Colon (tissue), 2 donors: ENCODE measurements at regions not wholly inside any gene's neighbourhood (a gene's known extent, or its start where the extent isn't known, plus 50 kb on each side); places are given as distances from the start of the nearest gene placed in this dataset.
"Not testable (repeated sequence)": the region's sequence is repeated elsewhere in the genome, so short reads cannot be mapped to it uniquely, and the experiment has no call there.

ENCODE experiments used
- FAIRE-seq: peaks from 2 replicates; lab custom pipeline; 2012; peaks lifted over from hg19 to GRCh38; lab: Jason Lieb, UNC
- donor health status: control.
- donor health status: control.

DNA sequence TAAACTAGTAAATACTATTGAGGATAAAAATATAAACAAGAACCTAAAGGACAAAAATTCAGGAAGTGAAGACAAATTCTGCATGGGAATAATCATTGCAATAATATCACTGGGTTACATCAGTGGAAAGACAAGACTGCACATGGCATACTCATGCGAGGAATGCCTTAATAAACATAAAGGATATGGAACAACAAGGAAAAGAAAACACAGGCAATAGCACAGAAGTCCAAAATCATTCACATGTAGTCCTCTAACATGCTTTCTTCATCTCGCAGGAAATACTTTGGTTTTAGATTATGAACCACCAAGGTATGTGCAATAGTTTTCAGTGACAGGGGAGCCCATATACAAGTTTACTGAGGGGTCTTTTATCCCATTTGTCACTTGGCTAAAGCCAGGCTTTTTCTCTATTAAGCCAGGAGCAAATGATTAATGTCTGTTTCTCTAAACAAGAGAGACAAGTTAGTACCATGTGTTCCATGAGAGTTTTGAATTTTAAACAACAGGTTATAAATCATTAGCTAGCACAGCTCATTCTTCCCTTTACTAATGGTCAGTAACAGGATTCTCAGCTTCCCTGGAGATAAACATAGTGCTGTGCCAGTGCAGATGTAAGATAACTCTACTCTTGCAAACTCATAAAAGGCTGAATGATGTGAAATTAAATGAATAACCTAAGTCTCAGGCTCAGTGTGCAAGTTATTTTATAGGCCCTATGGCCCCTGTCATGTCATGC is 353.6 kb upstream of the FSIP2 start:
- no peak for FAIRE-seq

DNA sequence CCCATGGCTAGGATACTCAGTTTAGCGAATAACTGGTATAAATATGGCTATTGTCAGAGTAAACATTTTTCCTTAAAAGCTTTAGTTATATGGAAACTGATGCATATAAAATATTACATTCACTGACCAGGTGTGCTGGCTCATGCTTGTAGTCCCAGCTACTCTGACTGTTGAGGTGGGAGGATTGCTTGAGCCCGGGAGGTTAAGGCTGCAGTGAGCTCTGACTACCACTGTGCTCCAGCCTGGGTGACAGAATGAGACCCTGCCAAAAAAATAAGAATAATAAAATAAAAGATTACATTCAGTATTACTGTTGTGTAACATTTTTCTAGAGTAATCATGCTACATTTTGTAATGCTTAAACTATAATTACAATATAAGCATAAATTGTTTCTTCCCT is 350.4 kb upstream of the FSIP2 start:
- FAIRE-seq: no peak

DNA sequence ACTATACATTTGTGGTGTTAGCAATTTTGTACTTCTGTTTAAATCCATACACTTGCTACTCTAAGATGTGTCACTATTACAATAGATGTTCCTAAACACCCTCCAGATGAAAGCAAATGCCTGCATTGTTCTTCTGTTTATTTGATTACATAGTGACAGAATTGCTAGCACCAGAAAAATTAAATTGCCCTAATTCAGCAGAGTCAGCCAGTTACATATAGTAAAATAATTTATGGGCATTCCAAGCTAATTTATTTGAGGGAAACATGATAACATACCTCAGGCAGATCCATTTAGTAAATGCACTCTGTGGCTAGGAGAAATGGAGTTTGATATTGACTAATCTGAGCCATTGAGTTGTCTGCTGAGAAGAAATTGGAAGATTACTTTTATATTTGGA is 347.1 kb upstream of the FSIP2 start:
- FAIRE-seq: no peak

DNA sequence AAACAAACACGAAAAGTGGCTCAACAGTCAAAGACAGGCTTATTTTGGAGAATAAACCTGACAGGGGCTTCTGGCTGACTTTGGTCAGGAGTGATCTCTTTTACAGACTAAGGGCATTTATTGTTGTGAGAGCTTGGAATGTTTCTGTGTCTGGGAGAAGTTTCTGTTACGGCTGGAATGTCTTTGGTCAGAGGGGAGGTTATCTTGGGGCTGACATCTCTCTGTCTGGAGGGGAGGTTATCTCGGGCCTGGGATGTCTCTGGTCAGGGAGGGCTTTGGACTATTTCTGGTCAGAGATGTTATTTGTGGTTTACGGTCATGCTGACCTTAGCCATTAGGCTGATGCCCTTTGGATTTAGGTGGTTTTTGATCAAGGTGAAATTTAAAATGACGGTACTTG is 345.5 kb upstream of the FSIP2 start:
- no peak for FAIRE-seq

DNA sequence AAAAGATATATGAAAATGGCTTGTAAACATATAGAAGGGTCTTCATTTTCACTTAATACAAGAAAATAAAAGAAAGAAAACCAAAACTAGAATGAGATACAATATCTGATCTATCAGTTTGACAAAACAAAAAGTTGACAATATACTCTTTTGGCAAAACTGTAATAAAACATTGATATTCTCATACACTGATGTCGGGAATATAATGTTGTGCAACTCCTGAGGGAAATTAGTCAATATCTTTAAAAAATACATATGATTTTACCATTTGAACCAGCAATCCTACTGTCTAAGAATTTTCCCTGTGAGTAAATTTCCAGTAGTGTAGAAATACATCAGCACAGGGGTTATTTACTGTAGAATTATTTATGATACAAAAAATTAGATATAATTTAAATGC is 336.1 kb upstream of the FSIP2 start:
- no peak for FAIRE-seq

DNA sequence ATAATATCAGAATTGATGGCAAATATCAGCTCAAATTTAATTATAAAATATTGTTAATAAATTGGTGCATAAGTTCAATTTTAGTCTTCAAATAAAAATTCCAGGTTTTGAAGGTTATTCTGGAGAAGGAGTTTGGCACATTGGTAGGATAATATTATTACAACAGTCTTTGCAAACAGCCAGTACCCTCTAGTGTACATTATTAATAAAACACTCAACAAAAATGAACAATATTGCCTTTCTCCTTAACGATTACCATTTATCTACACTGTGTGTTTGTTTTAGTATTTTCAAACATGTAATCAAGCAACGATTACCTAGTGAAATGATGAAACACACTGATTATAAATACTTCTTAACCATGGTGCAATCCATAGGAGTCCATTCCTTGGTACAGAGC is 334.0 kb upstream of the FSIP2 start:
- no peak for FAIRE-seq

DNA sequence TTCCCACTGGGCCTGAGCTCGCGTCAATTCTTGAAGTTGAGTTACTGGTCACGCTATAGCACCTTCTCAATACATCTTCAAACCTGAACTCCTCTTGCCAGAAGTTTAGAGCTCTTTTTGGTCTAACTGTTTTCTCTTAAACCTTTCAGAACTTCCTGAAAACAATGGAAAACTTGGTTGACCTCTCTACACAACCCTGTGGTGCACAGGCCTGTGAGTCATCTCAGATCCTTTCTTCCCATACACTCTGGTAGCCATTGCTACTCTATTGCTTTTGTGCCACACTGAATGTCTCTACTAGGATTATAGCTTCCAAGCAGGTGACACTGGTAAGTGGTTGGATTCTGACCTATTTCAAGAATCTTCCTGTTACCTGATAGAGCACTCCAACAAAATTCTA is 321.5 kb upstream of the FSIP2 start:
- FAIRE-seq: no peak

DNA sequence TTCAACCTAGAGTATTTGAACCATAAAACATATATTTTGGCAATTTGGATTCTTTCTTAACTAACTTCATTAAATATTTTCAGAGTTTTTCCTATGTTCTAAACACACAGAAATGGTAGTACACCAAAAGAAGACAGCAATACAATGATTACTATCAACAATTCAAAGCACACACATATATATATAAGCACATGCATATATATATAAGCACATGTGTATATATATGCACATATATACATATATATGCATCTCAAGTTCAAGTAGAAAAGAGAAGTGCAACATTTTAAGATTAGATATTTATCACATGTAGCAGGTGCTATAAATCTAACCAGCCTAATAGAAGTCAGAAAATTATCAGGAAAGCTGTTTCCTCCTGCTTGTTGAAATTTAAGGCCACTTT is 320.9 kb upstream of the FSIP2 start:
- no peak for FAIRE-seq

DNA sequence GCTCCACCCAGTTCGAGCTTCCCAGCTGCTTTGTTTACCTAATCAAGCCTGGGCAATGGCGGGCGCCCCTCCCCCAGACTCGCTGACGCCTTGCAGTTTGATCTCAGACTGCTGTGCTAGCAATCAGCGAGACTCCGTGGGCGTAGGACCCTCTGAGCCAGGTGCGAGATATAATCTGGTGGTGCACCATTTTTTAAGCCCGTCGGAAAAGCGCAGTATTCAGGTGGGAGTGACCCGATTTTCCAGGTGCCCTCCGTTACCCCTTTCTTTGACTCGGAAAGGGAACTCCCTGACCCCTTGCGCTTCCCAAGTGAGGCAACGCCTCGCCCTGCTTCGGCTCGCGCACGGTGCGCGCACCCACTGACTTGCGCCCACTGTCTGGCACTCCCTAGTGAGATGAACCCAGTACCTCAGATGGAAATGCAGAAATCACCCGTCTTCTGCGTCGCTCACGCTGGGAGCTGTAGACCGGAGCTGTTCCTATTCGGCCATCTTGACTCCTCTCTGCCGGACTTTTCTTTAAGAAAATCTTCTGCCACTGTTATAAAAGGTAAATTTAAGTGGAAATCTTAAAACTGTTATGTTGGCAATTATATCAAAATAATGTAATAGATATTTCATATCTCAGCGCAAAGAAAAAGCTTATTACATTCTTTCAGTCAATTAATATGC is 313.5 kb upstream of the FSIP2 start:
- FAIRE-seq: not testable (repeated sequence)

DNA sequence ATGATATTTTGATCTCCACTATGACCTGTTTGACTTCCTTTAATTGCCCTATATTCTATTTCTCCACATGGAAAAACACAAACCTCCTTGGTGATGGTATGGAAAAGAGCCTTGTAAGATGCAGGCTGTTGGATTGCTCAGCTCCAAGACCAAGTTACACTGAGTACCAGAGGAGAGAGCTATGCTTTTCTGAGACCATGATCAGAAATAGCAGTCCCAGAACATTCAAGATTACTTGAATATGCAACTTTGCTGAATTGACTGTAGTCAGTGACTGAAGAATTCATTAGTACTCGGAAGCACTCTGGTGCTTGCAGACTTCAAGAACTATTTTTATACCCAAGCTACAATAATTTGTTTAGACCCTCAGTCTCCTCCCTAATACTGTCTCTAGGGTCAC is 310.6 kb upstream of the FSIP2 start:
- no peak for FAIRE-seq

DNA sequence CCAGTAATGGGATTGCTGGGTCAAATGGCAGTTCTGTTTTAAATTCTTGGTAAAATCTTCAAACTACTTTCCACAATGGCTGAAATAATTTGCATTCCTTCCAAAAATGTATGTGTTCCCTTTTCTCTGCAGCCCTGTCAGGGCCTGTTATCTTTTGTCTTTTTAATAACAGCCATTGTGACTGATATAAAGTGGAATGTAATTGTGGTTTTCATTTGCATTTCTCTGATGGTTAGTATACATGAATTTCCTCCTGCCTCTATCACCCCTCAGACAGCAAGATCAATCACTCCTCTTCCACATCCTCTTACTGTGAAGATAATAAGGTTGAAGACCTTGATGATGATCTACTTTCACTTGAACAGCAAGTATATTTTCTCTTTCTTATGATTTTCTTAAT is 304.8 kb upstream of the FSIP2 start:
- FAIRE-seq: no peak

DNA sequence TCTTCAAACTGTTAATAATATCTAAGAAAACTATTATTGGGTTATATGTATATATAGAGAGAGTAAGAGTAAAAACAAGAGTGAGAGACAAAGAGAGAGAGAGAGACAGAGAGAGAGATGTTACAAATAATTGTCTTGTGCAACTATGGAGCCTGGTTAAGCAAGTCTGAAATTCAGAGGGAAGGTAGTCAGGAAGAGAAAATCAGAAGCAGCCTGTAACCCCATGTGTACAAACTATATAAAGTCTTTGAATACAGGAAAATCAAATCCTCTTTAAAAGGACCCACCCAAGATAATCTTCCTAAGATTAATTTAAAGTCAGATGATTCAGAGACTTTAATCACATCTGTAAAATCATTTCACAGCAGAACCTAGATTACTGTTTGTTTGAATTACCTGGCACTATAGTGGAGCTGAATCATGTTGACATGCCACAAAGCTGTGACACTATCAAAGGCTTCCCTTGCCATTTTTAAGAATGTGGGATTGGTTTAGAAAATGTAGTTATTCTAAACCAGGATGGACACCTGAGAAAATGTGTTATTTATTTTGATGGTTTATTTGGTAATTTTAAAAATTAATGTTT is 301.7 kb upstream of the FSIP2 start:
- no peak for FAIRE-seq

DNA sequence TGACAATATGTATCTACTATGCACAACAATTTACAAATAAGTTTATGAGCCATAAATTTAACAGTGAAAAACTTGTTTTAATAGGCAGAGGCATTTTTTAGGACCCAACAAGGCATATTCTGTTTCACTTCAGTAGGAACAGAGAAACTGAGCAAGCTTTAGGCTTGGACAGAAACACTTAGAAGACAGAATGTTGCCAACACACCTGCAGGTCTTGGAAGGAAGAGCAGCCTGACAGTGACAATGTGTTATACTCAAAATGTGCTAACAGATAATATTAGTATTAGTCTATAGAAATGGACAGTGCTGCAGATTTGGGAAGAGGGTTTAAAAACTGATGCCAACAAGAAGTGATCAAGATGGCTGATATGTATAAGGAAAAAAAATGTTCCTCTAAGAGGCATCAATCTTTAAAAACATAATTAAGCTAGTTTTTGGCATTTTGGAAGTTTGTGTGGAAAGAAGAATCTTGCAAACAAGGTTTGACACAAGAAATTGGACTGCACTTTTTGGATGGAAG is 297.1 kb upstream of the FSIP2 start:
- FAIRE-seq: no peak

DNA sequence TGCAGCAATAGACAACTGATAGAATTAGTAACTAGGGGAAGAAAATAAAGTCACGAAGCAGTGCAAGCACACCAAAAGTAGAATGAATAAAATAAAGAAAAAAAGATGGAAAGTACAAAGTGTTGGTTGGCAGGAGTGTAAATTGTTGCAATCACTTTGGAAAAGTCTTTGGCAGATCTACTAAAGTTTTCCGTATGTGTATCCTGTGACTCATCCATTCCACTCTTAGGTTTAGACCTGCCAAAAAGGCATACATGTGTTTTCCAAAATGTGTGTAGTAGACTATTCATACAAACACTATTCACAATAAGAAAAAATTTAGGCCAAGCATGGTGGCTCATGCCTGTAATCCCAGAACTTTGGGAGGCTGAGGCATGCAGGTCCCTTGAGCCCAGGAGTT is 282.1 kb upstream of the FSIP2 start:
- no peak for FAIRE-seq

DNA sequence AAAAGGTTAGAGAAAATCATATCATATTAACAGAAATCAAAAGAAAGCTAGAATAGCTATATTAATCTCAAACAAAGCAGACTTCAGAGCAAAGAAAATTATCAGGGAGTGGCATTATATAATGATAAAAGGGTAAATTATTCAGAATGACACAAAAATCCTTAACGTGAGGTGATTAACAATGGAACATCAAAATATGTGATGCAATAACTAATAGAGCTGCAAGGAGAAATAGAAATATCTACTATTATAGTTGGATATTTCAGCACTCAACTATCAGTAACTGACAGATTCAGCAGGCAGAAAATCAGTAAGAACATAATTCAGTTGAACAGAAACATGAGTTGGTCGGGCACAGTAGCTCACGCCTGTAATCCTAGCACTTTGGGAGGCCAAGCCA is 275.1 kb upstream of the FSIP2 start:
- FAIRE-seq: no peak

DNA sequence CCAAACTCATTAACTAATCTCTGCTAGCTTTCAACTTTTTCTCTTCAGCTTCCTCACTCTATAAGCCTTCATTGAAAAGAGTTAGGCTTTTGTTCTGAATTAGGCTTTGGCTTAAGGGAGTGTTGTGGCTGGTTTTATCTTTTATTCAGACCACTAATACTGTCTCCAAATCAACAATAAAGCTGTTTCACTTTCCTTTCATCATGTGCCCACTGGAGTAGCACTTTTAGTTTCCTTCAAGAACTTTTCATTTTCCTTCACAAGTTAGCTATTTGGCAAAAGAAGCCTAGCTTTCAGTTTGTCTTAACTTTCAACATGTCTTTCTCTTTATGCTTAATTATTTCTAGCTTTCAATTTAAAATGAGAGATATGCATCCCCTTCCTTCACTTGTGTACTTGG is 271.7 kb upstream of the FSIP2 start:
- no peak for FAIRE-seq

DNA sequence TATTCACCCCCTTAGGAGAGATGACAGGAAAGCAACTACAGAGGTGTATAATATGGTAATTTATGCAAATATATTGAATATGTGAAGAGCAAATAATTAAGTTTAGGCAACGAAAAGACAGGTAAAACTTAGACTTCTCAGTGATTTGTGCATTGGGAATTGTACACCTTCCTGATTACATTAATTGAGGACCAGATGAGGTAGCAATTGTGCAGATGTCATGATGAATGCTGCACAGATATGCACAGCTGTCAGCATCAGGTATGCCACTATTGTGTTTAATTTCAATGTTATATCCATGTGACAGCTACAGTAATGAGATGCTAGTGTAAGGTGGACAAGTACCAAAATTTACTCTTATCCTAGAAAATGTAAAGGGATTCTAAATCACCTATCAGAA is 267.2 kb upstream of the FSIP2 start:
- no peak for FAIRE-seq

DNA sequence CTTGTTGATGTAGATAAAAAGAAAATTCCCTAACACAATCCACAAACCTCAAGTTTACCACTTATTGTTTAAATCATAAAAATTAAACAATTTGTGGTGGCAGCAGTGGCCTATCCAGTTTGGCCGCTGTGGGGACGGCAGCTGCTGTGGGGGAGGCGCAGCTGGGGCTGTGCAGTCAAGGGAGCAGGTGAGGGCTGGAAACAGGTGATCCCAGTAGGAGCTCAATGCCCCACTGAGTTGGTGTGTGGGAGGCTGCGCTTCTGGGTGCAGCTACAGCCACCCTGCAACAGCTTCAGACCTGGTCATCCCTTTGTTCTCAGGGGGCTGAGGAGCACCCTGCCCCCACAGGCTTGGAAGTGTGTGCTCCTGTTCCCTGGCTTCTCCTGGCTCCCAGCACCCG is 266.0 kb upstream of the FSIP2 start:
- no peak for FAIRE-seq

DNA sequence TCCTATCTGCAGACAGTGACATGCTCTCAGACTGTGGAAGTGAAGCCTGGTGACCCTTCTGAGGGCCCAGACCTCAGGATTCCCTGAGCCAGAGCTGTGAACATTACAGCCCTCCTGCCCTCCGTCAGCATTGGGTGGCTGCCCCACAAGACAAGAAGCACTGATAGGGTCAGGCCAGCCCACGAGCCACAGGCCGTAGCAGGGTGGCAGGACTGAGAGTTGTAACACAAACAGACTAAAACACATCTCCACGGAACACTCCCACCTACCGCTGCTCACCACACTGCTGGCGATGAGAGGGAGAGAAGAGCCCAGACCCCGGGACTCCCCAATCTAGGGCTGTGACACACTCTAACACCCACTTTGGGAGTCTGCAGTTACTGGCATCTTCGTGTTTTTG is 264.8 kb upstream of the FSIP2 start:
- no peak for FAIRE-seq

DNA sequence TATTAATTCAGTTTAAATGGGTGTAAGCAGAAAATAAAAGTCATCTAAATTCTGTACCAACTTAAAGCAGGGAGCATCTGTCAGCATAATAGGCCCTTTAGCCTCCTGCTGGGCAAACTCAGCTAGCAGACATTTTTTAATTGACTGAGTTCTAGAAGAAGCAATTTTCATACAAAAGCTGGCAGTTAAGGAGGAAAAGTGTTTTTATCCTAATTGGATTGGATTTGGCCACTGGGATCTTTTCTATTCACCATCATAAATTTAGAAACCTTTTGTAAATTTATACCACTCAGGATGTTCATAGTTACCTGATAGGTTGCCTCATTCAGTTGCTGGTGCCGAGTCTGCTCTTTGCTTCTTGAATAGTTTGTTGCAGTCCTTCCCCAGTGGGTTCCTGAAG is 262.7 kb upstream of the FSIP2 start:
- no peak for FAIRE-seq

DNA sequence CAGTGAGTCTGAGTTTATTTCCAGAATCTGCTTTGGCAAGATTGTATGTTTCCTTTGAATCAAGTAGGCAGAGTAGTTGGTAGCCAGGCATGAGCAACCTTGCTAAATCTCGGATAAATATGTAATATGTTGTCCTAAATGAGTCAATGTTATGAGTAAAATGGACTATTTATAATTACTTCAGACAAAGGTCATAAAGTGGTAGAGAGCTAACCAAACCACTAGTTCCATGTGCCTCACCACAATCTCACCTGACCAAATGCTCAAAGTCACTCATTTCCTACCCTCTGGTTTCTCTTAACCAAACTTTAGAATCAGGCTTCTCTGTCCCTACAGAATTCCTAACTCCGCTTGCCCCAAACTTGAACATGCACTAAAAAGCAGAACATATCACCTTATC is 261.2 kb upstream of the FSIP2 start:
- FAIRE-seq: no peak

DNA sequence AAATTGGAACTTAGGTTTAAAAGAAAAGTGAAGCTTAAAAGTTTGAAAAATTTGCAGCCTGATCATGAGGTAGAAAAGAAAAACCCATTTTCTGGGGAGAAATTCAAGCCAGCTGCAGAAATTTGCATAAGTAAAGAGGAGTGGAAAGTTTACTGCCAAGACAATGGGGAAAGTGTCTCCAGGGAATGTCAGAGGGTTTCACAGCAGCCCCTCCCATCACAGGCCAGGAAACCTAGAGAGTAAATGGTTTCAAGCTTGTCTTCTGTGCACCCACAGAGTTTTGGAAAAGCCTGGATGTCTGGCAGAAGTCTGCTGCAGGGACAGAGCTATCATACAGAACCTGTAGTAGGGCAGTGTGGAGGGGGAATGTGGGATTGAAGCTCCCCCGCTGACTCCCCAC is 254.0 kb upstream of the FSIP2 start:
- no peak for FAIRE-seq

DNA sequence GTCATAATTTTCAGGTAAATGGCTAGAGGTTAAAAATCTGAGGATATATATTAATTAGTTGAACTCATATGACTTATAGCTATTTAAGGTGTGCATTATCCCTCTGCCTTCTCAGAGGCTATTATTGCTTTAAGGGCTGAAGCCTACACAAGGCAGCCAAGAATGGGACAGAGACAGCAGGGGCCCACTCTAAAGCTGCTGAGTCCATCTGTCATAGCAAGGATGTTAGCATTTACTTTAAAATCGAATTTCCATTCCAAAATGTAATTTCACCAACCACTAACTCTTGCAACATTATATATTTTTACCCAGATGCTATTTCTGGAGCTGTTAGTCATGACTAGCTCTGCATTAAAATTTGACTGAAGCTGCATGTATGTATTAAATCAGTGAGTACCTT is 236.3 kb upstream of the FSIP2 start:
- FAIRE-seq: no peak

DNA sequence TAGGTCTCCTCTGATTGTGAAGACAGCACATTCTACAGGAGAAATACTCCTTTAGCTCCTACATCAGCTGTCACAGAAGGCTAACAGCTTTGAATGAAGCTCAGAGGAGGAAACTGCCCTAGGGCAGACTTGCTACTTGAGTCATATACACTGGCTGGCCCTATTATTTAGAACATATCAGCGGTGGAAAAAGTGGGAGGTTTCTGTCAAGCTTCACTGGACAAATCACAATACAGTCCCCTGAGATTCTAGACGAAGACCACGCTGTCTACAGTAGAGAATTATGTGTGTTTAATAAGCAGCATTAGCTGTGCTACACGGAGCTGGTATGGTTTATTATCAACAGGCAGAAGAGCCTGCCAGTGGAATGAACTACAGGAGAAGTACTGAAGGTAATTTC is 230.9 kb upstream of the FSIP2 start:
- FAIRE-seq: no peak
